ENCODE measurements at regions not wholly inside any gene's neighbourhood (a gene's known extent, or its start where the extent isn't known, plus 50 kb on each side); places are given as distances from the start of the nearest gene placed in this dataset.

- no peak overlapping the region for H3K9ac ChIP-seq (ENCODE audit: low read depth, low read length, poor library complexity, severe bottlenecking)
- no peaks in the 10 kb centered on the region for H3K36me3 ChIP-seq (ENCODE audit: insufficient read depth, low read length)
- H3K4me1 ChIP-seq (ENCODE audit: insufficient read depth, low read length, poor library complexity, severe bottlenecking) = no peaks in the 10 kb centered on the region
- H3K9me3 ChIP-seq (ENCODE audit: insufficient read depth, low read depth, low read length) = no peaks in the 10 kb centered on the region
- H3F3A ChIP-seq (ENCODE audit: low read depth) = no peaks in the 10 kb centered on the region
- H3K79me2 ChIP-seq (ENCODE audit: insufficient read depth, low read length) = no peaks in the 10 kb centered on the region
- TF ChIP-seq EZH2phosphoT487 (IDR thresholded peaks at IDR 0.05; ENCODE audit: borderline replicate concordance) = no peak
- no peak for TF ChIP-seq CTCF (conservative IDR thresholded peaks at IDR 0.05; ENCODE audit: low read length)
- no peak overlapping the region for H2AFZ ChIP-seq (ENCODE audit: low read length)
- H4K20me1 ChIP-seq (ENCODE audit: insufficient read depth, low read length, poor library complexity, severe bottlenecking) = no peaks in the 10 kb centered on the region
- H3K4me3 ChIP-seq (ENCODE audit: low read length, poor library complexity, severe bottlenecking) = no peak overlapping the region
- H3K9me2 ChIP-seq (replicated peaks; ENCODE audit: low read depth, low read length) = no peaks in the 10 kb centered on the region
- H3K27me3 ChIP-seq (ENCODE audit: insufficient read depth, low read length, poor library complexity, severe bottlenecking) = no peaks in the 10 kb centered on the region
- H3K4me2 ChIP-seq (ENCODE audit: low read depth, low read length, poor library complexity, severe bottlenecking) = no peak overlapping the region
Measured at GRCh38 chr21:35850029-35850428, 210.3 kb downstream of the SETD4 start.

GRCh38 chr21:35849144-35849543 lies 211.2 kb downstream of the SETD4 start:
- Histone ChIP-seq H3K9ac (ENCODE audit: low read depth, low read length, poor library complexity, severe bottlenecking) (no peak overlapping the region), H3K79me2 (ENCODE audit: insufficient read depth, low read length) (no peaks in the 10 kb centered on the region), H3K4me1 (ENCODE audit: insufficient read depth, low read length, poor library complexity, severe bottlenecking) (no peaks in the 10 kb centered on the region), H3K9me2 (replicated peaks; ENCODE audit: low read depth, low read length) (no peaks in the 10 kb centered on the region), H3K27me3 (ENCODE audit: insufficient read depth, low read length, poor library complexity, severe bottlenecking) (no peaks in the 10 kb centered on the region), H3F3A (ENCODE audit: low read depth) (no peaks in the 10 kb centered on the region), H3K4me3 (ENCODE audit: low read length, poor library complexity, severe bottlenecking) (no peak overlapping the region), H3K36me3 (ENCODE audit: insufficient read depth, low read length) (no peaks in the 10 kb centered on the region), H3K9me3 (ENCODE audit: insufficient read depth, low read depth, low read length) (no peaks in the 10 kb centered on the region), H3K4me2 (ENCODE audit: low read depth, low read length, poor library complexity, severe bottlenecking) (no peak overlapping the region), H2AFZ (ENCODE audit: low read length) (no peak overlapping the region), H4K20me1 (ENCODE audit: insufficient read depth, low read length, poor library complexity, severe bottlenecking) (no peaks in the 10 kb centered on the region)
- TF ChIP-seq CTCF (conservative IDR thresholded peaks at IDR 0.05; ENCODE audit: low read length) (no peak), EZH2phosphoT487 (IDR thresholded peaks at IDR 0.05; ENCODE audit: borderline replicate concordance) (no peak)

GRCh38 chr21:35843911-35844667 lies 216.2 kb downstream of the SETD4 start:
- TF ChIP-seq CTCF (conservative IDR thresholded peaks at IDR 0.05; ENCODE audit: low read length) (no peak), EZH2phosphoT487 (IDR thresholded peaks at IDR 0.05; ENCODE audit: borderline replicate concordance) (no peak)
- Histone ChIP-seq H3F3A (ENCODE audit: low read depth) (no peaks in the 10 kb centered on the region), H3K4me2 (ENCODE audit: low read depth, low read length, poor library complexity, severe bottlenecking) (no peak overlapping the region), H3K4me1 (ENCODE audit: insufficient read depth, low read length, poor library complexity, severe bottlenecking) (no peaks in the 10 kb centered on the region), H3K9me3 (ENCODE audit: insufficient read depth, low read depth, low read length) (no peaks in the 10 kb centered on the region), H3K9ac (ENCODE audit: low read depth, low read length, poor library complexity, severe bottlenecking) (no peak overlapping the region), H3K9me2 (replicated peaks; ENCODE audit: low read depth, low read length) (no peaks in the 10 kb centered on the region), H3K4me3 (ENCODE audit: low read length, poor library complexity, severe bottlenecking) (no peak overlapping the region), H3K27me3 (ENCODE audit: insufficient read depth, low read length, poor library complexity, severe bottlenecking) (no peaks in the 10 kb centered on the region), H3K79me2 (ENCODE audit: insufficient read depth, low read length) (no peaks in the 10 kb centered on the region), H3K36me3 (ENCODE audit: insufficient read depth, low read length) (no peaks in the 10 kb centered on the region), H2AFZ (ENCODE audit: low read length) (no peak overlapping the region), H4K20me1 (ENCODE audit: insufficient read depth, low read length, poor library complexity, severe bottlenecking) (no peaks in the 10 kb centered on the region)
